C4-2B (cell line): ENCODE measurements at regions not wholly inside any gene's neighbourhood (a gene's known extent, or its start where the extent isn't known, plus 50 kb on each side); places are given as distances from the start of the nearest gene placed in this dataset.

Source experiments
- H3K27ac ChIP-seq: fragments of 450-650 bp; 2 replicates; pipeline ENCODE4 v1.5.1; 2017
- CTCF ChIP-seq: fragments of 450-650 bp; conservative IDR thresholded peaks from 2 replicates; pipeline ENCODE4 v1.5.1; 2017; ENCODE audit warnings: mild to moderate bottlenecking
- ZFX ChIP-seq: fragments of 450-650 bp; IDR thresholded peaks from 2 replicates; pipeline ENCODE4 v1.6.1; 2017

- no peak overlapping the region for H3K27ac ChIP-seq
- TF ChIP-seq CTCF (no peak), ZFX (no peak)
Observed at GRCh38 chr22:27173530-27173929, 516.1 kb downstream of the MIAT start.

- TF ChIP-seq CTCF, result no peak
- TF ChIP-seq ZFX, result no peak
- H3K27ac ChIP-seq, result no peak overlapping the region
Observed at GRCh38 chr22:27175021-27175838, 517.8 kb downstream of the MIAT start.

DNA sequence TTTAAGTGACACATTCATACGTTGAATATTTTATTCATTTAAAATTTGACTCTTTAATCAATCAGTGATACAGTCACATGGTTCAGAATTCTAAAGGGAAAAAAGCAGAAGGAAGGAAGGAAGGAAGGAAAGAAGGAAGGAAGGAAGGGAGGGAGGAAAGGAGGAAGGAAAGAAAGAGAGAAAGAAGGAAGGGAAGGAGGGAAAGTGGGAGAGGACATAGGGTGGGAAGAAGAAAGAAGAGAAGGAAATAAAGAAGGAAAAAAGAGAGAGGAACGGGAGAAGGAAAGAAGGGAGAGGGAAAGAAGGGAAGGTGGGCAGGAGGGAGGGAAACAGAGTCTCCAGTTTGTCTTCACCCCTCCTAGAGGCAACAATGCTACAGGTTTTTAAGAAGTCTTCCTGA is 518.6 kb downstream of the MIAT start:
- no peak for TF ChIP-seq ZFX
- no peak for TF ChIP-seq CTCF
- no peak overlapping the region for H3K27ac ChIP-seq

DNA sequence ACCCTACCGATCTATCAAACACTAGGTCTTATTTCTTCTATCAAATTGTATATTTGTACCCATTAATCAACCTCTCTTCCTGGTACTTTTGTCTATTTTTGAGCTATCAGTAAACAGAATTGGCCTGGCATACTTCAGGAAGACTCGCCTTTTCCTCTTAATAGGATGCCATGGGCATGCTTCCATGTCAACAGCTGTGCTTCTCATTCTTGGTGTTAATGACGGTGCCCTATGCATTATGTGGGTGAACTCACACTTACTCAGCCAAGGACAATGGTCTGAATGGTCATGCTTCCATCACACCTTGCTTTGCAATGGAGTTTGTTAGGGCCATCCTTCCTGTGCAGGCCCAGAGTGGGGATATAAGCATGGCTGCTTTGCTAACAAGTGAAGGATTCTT is 521.8 kb downstream of the MIAT start:
- no peak overlapping the region for H3K27ac ChIP-seq
- TF ChIP-seq ZFX (no peak), CTCF (no peak)

DNA sequence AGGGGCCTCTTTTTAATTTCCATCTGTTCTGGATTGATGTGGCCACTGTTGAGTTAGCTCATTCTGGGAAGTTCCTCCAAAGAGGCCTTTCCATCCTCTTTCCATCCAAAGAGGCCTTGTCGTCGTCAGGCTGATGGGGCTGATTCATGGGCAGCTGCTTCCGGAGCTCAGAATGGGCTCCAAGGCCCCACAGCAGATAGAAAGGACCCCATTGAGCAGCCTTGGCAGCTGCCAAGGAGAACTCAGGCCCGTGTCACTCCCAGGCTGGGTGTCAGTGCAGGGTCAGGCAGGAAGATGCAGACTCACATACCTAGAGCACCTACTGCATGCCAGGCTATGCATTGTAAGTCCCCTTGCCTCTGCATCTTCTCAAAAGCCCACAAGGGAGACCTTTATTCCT is 524.1 kb downstream of the MIAT start:
- TF ChIP-seq CTCF (no peak), ZFX (no peak)
- no peak overlapping the region for H3K27ac ChIP-seq

- no peak overlapping the region for H3K27ac ChIP-seq
- no peak for TF ChIP-seq CTCF
- no peak for TF ChIP-seq ZFX
Observed at GRCh38 chr22:27183474-27183873, 526.1 kb downstream of the MIAT start.

- TF ChIP-seq CTCF (no peak), ZFX (no peak)
- no peak overlapping the region for H3K27ac ChIP-seq
Observed at GRCh38 chr22:27185099-27185709, 527.8 kb downstream of the MIAT start.
